CD14-positive monocyte (primary cell): ENCODE measurements at regions not wholly inside any gene's neighbourhood (a gene's known extent, or its start where the extent isn't known, plus 50 kb on each side); places are given as distances from the start of the nearest gene placed in this dataset.

Experiments
- DNase-seq, 3 donors: peaks; one replicate each; pipeline ENCODE4 v3.0.0-alpha.2; 2011 to 2022
- H2AFZ ChIP-seq: 2 replicates; pipeline ENCODE4 v1.6.0; 2012; ENCODE audit warnings: mild to moderate bottlenecking, low read depth, low read length, inconsistent platforms; ENCODE audit not compliant: insufficient read depth, poor library complexity, severe bottlenecking
- H3K27ac ChIP-seq, 2 donors: 1 replicate in 1 of 2; 2 replicates in 1 of 2; pipeline ENCODE4 v1.5.1; 2012 to 2013; ENCODE audit warnings: low read length in 2 of 2, control low read depth in 1 of 2, inconsistent platforms in 1 of 2, low read depth in 1 of 2, mild to moderate bottlenecking in 1 of 2
- H3K27me3 ChIP-seq, 2 donors: one replicate each; pipeline versions ENCODE4 v1.6.0 to v1.6.1; 2011 to 2013; ENCODE audit warnings: low read length in 2 of 2; ENCODE audit not compliant: control insufficient read depth in 2 of 2, insufficient read depth in 2 of 2
- H3K36me3 ChIP-seq, 2 donors: replicated peaks in 1 of 2; 1 replicate in 1 of 2; 2 replicates in 1 of 2; pipeline versions ENCODE4 v1.5.1 to v1.6.1; 2012 to 2013; ENCODE audit warnings: low read length in 2 of 2, control low read depth in 1 of 2, inconsistent platforms in 1 of 2, mild to moderate bottlenecking in 1 of 2; ENCODE audit not compliant: insufficient read depth in 2 of 2, control insufficient read depth in 1 of 2
- H3K4me1 ChIP-seq, 2 donors: 1 replicate in 1 of 2; 2 replicates in 1 of 2; pipeline versions ENCODE4 v1.5.1 to v1.6.1; 2012 to 2013; ENCODE audit warnings: low read length in 2 of 2, control low read depth in 1 of 2, inconsistent platforms in 1 of 2, mild to moderate bottlenecking in 1 of 2, moderate library complexity in 1 of 2; ENCODE audit not compliant: insufficient read depth in 2 of 2, control insufficient read depth in 1 of 2
- H3K4me2 ChIP-seq: replicated peaks from 2 replicates; pipeline ENCODE3; 2012; ENCODE audit warnings: low read length, moderate library complexity, mild to moderate bottlenecking; ENCODE audit not compliant: poor library complexity, severe bottlenecking; ENCODE audit errors: extremely low read depth
- H3K4me3 ChIP-seq, 3 experiments: fragments of 200-600 bp in 1 of 3; sonication (generic) in 1 of 3; replicated peaks in 1 of 3; 1 replicate in 2 of 3; 2 replicates in 1 of 3; pipeline ENCODE4 v1.5.1; 2011 to 2013; ENCODE audit warnings: low read length in 3 of 3, mild to moderate bottlenecking in 3 of 3, control low read depth in 2 of 3, low read depth in 2 of 3, inconsistent platforms in 1 of 3, moderate library complexity in 1 of 3
- H3K79me2 ChIP-seq: 2 replicates; pipeline ENCODE4 v1.6.0; 2012; ENCODE audit warnings: mild to moderate bottlenecking, control low read depth, inconsistent platforms, low read length, moderate library complexity; ENCODE audit not compliant: insufficient read depth
- H3K9ac ChIP-seq: 2 replicates; pipeline ENCODE4 v1.6.0; 2017; ENCODE audit warnings: low read length, mild to moderate bottlenecking; ENCODE audit not compliant: insufficient read depth, poor library complexity, severe bottlenecking
- H3K9me3 ChIP-seq, 2 donors: replicated peaks in 1 of 2; 1 replicate in 1 of 2; 2 replicates in 1 of 2; pipeline versions ENCODE4 v1.5.1 to v1.6.1; 2012 to 2013; ENCODE audit warnings: low read length in 2 of 2, control low read depth in 1 of 2; ENCODE audit not compliant: control insufficient read depth in 1 of 2, insufficient read depth in 1 of 2
- H4K20me1 ChIP-seq: 2 replicates; pipeline ENCODE4 v1.6.0; 2012; ENCODE audit warnings: mild to moderate bottlenecking, low read length, control low read depth, moderate library complexity; ENCODE audit not compliant: insufficient read depth
- H3K27ac Mint-ChIP-seq, 7 donors: one replicate each; pipeline ENCODE4 v1.8.0; 2020; ENCODE audit warnings: mild to moderate bottlenecking in 7 of 7, mixed read lengths in 7 of 7, moderate library complexity in 6 of 7, inconsistent platforms in 2 of 7
- H3K27me3 Mint-ChIP-seq, 3 donors: one replicate each; pipeline ENCODE4 v1.8.0; 2021 to 2022; ENCODE audit warnings: low read depth in 3 of 3, mild to moderate bottlenecking in 3 of 3, mixed read lengths in 3 of 3, moderate library complexity in 3 of 3, inconsistent platforms in 1 of 3
- H3K36me3 Mint-ChIP-seq, 2 donors: one replicate each; pipeline ENCODE4 v1.8.0; 2020; ENCODE audit warnings: mixed read lengths in 2 of 2, inconsistent platforms in 1 of 2, mild to moderate bottlenecking in 1 of 2
- H3K4me1 Mint-ChIP-seq: one replicate; pipeline ENCODE4 v1.8.0; 2020; ENCODE audit warnings: mild to moderate bottlenecking, mixed read lengths
- H3K4me3 Mint-ChIP-seq, 2 donors: one replicate each; pipeline ENCODE4 v1.8.0; 2020; ENCODE audit warnings: mild to moderate bottlenecking in 2 of 2, mixed read lengths in 2 of 2, moderate library complexity in 1 of 2
- H3K9me3 Mint-ChIP-seq, 7 donors: one replicate each; pipeline ENCODE4 v1.8.0; 2020 to 2022; ENCODE audit warnings: mixed read lengths in 7 of 7, mild to moderate bottlenecking in 6 of 7, moderate library complexity in 6 of 7, inconsistent platforms in 2 of 7
- WGBS: methylation state at CpG from one replicate; pipeline ENCODE4 v1.1.5; 2013; ENCODE audit warnings: missing lambda C conversion rate; ENCODE audit not compliant: insufficient coverage; 5-methylcytosine and 5-hydroxymethylcytosine counted together
- intact Hi-C, 2 donors: fragments of 100-400 bp; cut with micrococcal nuclease; formaldehyde crosslinking; loops; one replicate each; pipeline versions ENCODE4 v1.15.0 to v1.15.1; 2023
- TF ChIP-seq, protein P1 (sequence below): fragments of 200-600 bp; IDR thresholded peaks from one replicate; pipeline ENCODE4 v1.8.0; 2022; ENCODE audit warnings: antibody characterized with exemption, mild to moderate bottlenecking

DNA sequence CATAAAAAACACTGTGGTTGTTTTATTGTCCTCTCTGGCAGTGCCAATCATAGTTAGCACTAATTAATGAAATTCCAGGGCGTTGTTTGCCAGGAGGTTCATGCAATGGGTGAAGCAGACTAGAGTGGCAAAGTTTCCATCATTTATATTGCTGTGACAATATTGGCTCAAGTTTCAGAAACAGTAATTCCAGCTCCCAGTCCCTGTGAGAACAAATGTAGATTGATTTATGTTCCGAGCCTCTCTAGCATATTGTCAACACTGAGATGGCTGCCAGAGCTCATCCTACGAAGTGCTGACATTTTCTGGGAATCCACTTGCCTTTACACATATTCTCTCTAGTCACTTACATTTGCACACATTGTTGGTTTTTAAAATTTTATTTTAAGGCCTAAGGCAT, 440.0 kb upstream of the IGFBP7 start:
- Mint-ChIP-seq H3K27ac (no peak overlapping the region), H3K36me3 (no peaks in the 10 kb centered on the region), H3K4me1 (no peaks in the 10 kb centered on the region)

DNA sequence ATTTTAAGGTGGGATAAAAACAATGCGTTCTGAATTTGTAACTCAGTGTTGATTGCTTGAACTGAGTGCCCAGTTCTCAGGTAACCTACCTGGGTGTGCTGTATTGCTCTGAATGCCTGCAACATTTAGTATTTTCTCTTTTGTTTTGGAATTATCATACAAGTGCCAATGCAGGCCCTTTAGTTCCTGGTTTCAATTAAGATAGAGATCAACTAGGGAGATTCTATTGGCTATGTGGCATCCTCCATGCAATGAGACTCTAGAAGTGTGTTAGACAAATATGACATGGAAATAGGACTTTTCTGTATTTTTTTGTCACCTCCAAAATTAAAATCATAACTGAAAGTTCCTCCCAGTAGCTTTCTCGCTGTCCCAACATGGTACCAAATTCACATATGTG, 438.7 kb upstream of the IGFBP7 start:
- H3K36me3 Mint-ChIP-seq: no peaks in the 10 kb centered on the region
- no peaks in the 10 kb centered on the region for H3K4me1 Mint-ChIP-seq
- H3K9me3 Mint-ChIP-seq: peaks cover 0 to 2% (median 0%) of the 10 kb centered on the region in 7 donors
- intact Hi-C loops: no loop called here
- H3K36me3 ChIP-seq: no peaks in the 10 kb centered on the region
- H3K27ac ChIP-seq: no peak overlapping the region
- H3K9ac ChIP-seq: no peak overlapping the region
- no peak overlapping the region for H2AFZ ChIP-seq
- H3K4me3 Mint-ChIP-seq: no peak overlapping the region
- no CpG with 5 or more reads among the region's 2 CpGs for WGBS
- H4K20me1 ChIP-seq: no peaks in the 10 kb centered on the region
- H3K9me3 ChIP-seq: no peaks in the 10 kb centered on the region
- peaks cover 0 to 2% (median 1%) of the 10 kb centered on the region in 3 donors for H3K27me3 Mint-ChIP-seq
- H3K4me1 ChIP-seq: no peaks in the 10 kb centered on the region
- TF ChIP-seq, protein P1, sequence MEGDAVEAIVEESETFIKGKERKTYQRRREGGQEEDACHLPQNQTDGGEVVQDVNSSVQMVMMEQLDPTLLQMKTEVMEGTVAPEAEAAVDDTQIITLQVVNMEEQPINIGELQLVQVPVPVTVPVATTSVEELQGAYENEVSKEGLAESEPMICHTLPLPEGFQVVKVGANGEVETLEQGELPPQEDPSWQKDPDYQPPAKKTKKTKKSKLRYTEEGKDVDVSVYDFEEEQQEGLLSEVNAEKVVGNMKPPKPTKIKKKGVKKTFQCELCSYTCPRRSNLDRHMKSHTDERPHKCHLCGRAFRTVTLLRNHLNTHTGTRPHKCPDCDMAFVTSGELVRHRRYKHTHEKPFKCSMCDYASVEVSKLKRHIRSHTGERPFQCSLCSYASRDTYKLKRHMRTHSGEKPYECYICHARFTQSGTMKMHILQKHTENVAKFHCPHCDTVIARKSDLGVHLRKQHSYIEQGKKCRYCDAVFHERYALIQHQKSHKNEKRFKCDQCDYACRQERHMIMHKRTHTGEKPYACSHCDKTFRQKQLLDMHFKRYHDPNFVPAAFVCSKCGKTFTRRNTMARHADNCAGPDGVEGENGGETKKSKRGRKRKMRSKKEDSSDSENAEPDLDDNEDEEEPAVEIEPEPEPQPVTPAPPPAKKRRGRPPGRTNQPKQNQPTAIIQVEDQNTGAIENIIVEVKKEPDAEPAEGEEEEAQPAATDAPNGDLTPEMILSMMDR: no peak
- H3K27ac Mint-ChIP-seq: no peak overlapping the region
- H3K79me2 ChIP-seq: no peaks in the 10 kb centered on the region
- H3K4me3 ChIP-seq: no peak overlapping the region
- no peak overlapping the region for H3K4me2 ChIP-seq
- no peaks in the 10 kb centered on the region for H3K27me3 ChIP-seq
- no peak for DNase-seq

More for the DNA sequence above, 440.0 kb upstream of the IGFBP7 start:
- H3K4me1 ChIP-seq: no peaks in the 10 kb centered on the region
- WGBS: 100% methylated on average over 1 of the region's 3 CpGs
- no peak overlapping the region for H3K9ac ChIP-seq
- no peak overlapping the region for H3K27ac ChIP-seq
- H3K27me3 ChIP-seq: no peaks in the 10 kb centered on the region
- H3K9me3 ChIP-seq: peaks cover 0 to 1% of the 10 kb centered on the region in 2 donors
- H4K20me1 ChIP-seq: no peaks in the 10 kb centered on the region
- Mint-ChIP-seq H3K4me3 (no peak overlapping the region), H3K9me3 (peaks cover 0 to 2% (median 0%) of the 10 kb centered on the region in 7 donors), H3K27me3 (peaks cover 0 to 2% (median 1%) of the 10 kb centered on the region in 3 donors)
- H3K36me3 ChIP-seq: no peaks in the 10 kb centered on the region
- no peak overlapping the region for H3K4me2 ChIP-seq
- no peak overlapping the region for H2AFZ ChIP-seq
- no peak overlapping the region for H3K4me3 ChIP-seq
- intact Hi-C loops: no loop called here
- H3K79me2 ChIP-seq: no peaks in the 10 kb centered on the region
- no peak for DNase-seq
- TF ChIP-seq, protein P1: no peak
